Colon (tissue), 2 donors: ENCODE measurements at regions not wholly inside any gene's neighbourhood (a gene's known extent, or its start where the extent isn't known, plus 50 kb on each side); places are given as distances from the start of the nearest gene placed in this dataset.
A peak's percentile ranks its signal among the peaks of the same experiment; 100 is the strongest.

ENCODE experiments used
- FAIRE-seq: peaks from 2 replicates; lab custom pipeline; 2012; peaks lifted over from hg19 to GRCh38; lab: Jason Lieb, UNC
- donor health status: control.
- donor health status: control.

GRCh38 chr2:95539290-95539689 lies 52.5 kb upstream of the TRIM43 start:
- FAIRE-seq, result peak; percentile 5

DNA sequence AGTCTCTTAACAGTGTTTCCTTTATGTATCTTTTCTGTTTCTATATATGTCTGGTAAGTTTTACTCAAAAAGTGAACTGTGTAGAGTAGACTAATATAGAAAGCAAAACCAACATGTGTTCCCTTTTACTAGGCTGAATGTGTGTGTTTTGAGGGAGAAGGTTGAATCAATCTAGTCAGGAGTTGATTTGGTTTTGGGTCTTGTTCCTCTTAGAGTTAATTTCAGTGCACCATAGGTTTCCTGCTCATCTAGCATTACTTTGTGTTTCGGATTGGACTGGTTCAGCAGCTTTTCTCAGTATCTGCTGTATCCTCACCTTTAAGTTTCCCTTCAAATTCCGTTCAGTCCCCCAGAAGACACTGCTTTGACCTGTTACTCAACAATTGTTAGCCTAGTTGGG lies 52.0 kb upstream of the TRIM43 start:
- peak; percentile 80 for FAIRE-seq
